KG1 (cell line): ENCODE measurements at regions not wholly inside any gene's neighbourhood (a gene's known extent, or its start where the extent isn't known, plus 50 kb on each side); places are given as distances from the start of the nearest gene placed in this dataset.
A peak's percentile ranks its signal among the peaks of the same experiment; 100 is the strongest.
"Not testable (repeated sequence)": the region's sequence is repeated elsewhere in the genome, so short reads cannot be mapped to it uniquely, and the experiment has no call there.

Experiments
- DNase-seq: peaks from one replicate; lab custom pipeline; 2025; lab: John Stamatoyannopoulos, UW

- not testable (repeated sequence) for DNase-seq
Measured at GRCh38 chr9:102385620-102386019, 609.5 kb upstream of the CYLC2 start.

DNA sequence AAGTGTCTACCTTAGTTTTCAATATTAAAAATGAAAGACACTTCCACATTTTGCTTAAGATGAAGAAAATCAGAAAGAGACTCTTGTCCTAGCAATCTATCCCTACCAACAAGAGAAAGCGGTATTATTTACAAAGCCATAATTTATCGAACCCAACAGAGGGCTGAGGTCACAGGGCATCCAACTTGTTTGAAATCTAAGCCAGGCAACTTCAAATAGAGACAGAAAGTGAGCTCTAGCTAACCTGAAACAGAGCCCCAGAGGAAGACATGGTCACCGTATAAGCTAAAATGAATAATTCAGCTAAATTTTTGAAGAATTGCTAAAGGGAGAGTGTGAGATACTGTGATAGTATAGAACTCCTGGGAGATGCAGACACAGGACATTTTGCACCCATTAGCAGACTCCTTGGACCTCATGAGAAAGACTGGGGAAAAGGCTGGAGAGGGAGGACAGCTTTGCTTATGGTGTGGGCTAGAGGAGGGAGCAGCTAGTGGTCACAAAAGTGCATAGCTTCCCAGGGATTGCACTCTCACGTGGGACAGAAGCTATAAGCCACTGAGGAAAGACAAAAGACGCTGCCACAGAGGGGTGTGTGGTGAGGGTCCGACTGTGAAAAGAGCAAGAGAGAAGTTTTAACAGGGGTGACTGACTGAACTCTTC is 624.2 kb upstream of the GRIN3A start:
- DNase-seq, result no peak

GRCh38 chr9:102360846-102361245 is 622.4 kb upstream of the GRIN3A start:
- DNase-seq, result no peak

GRCh38 chr9:102355982-102356381 is 617.5 kb upstream of the GRIN3A start:
- DNase-seq, result no peak

DNA sequence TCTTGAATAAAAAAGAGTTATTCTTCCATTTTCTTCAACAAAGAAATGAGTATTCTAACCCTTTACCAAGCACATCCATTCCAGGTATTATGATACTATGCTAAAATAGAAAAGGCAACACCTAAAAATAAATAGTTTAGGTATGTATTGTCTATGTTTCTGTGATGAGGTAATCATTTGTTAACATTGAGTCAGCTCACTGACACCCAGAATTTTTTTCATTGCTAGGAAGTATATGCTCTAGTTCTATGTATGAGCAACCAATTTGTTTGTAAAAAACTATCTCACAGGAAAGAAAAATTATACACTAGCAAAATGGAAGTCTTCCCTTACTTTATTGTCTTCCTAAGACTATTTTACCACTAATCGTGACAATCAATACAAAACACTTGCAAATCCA is 615.6 kb upstream of the GRIN3A start:
- no peak for DNase-seq

DNA sequence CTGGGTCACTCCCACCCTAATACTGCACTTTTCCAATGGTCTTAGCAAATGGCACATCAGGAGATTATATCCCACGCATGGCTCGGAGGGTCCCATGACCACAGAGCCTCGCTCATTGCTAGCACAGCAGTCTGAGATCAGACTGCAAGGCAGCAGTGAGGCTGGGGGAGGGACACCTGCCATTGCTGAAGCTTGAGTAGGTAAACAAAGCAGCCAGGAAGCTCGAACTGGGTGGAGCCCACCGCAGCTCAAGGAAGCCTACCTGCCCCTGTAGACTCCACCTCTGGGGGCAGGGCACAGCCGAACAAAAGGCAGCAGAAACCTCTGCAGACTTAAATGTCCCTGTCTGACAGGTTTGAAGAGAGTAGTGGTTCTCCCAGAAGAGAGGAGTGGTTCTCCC is 599.0 kb upstream of the GRIN3A start:
- not testable (repeated sequence) for DNase-seq

DNA sequence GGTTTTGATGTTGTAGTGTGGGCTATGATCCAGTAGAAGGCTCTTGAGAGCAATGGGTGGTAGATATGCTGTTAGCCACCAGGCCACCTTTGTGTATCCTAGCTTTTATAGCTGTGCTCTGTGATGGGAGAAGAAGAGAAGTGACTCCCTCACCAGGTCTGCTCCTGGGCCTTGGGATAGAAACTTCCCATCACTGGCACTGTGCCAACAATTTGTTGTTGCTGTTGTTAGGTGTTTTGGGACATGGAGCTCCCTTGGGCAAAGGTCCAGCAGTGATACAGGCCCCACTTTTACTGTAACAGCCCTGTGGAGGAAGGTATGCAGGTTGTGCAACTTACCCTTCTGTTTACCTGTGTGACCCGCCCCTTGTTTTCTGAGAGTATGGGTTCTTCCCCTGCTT is 570.9 kb upstream of the GRIN3A start:
- DNase-seq, result no peak

- DNase-seq, result no peak
Measured at GRCh38 chr9:102295188-102295587, 556.7 kb upstream of the GRIN3A start.

DNA sequence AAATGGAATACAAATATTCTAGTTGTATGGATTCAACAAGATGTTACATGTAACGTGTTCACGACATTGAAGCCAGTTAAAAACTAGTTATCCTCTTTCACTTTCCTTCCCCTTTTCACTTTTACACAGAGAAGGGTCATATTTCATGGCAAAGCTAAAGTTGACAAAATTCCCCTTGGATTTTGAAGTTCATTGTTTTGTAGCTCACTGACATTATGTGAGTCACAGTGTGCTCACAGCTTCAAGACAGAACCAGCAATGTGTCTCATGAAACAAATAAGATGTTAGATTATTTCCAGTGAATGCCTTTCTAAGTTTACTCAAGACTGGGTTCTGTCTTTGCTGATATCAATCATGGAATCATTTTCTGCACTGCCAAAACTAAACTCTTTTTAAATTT is 535.5 kb upstream of the GRIN3A start:
- no peak for DNase-seq

- DNase-seq, result no peak
Measured at GRCh38 chr9:102253099-102253498, 514.7 kb upstream of the GRIN3A start.

DNA sequence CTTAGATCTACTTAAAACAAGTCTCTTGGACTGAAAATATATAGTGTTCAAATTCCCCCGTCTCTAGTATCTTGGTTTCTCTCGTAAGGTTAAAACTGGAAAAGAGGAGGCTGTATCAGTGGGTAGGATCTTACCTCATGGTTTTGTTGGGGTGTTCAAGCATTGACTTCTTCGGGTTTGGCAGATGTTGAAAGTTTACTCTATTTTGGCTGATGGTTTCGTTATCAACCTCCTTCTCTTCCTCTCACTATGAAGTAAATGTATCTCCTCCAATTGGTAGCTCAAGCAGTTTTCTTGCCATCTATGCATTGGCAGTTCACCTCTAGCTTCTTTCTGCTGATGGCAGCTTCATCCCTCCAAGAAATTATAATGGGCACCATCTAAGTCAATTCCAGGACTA is 506.5 kb upstream of the GRIN3A start:
- no peak for DNase-seq

DNA sequence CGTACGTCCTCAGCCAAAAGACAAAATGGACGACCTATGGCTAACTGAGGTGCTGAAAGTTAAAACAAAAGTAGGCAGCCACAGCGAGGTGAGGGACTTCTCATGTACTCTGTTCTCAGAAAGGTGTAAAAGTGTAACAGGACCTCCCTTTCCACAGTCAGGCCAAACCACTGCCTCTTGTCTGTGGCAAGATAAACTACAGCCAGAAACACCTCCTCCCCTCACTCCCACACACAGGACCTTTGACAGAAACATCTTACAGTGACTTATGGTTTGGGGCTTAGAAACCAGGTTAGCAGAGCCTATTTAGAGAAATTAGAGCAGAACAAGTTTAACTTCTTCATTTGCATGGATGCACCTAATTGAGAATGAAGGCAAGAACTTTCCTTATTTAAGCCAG is 499.1 kb upstream of the GRIN3A start:
- DNase-seq, result peak; percentile 13

DNA sequence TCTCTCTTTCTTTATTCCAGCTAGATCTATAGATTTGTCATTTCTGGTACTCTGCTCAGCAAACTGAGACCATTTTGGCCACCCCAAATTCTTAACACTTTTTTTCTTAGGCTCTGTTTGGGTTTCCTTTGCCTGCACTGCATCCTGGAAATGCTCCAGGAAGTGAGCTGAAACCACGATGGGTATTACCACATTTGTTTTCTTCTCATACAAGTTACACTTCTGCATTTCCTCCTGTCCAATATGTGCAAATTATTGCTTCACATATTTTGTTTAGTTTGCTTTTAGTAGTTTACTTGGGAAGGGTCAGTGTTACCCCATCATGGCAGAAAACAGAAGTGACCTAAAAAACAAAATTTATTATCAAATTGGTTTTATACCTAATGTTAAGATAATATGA is 498.6 kb upstream of the GRIN3A start:
- peak; percentile 9 for DNase-seq

- DNase-seq, result not testable (repeated sequence)
Measured at GRCh38 chr9:102227416-102227815, 489.0 kb upstream of the GRIN3A start.

GRCh38 chr9:102225841-102226441 is 487.5 kb upstream of the GRIN3A start:
- no peak for DNase-seq

GRCh38 chr9:102223320-102224136 is 485.1 kb upstream of the GRIN3A start:
- not testable (repeated sequence) for DNase-seq

GRCh38 chr9:102209176-102209575 is 470.7 kb upstream of the GRIN3A start:
- DNase-seq, result no peak

- no peak for DNase-seq
Measured at GRCh38 chr9:102206432-102206831, 468.0 kb upstream of the GRIN3A start.

DNA sequence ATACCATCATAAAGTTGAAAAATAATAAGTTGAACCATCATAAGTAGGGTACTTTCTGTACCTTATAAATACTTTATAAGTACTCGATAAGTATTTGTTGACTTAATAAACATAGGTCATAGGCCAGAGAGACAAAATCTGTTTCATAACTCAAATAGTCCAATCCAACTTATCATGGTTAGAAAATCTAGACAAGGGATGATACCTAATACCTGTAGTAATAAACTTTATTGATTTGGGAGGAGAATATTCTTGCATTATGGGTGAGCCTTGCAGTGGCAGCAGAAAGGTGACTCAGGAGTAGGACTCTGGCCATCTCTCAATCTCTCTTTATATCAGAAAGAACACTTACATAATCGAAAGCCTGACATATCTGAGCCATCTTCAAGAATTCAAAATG is 466.8 kb upstream of the GRIN3A start:
- no peak for DNase-seq

GRCh38 chr9:102202126-102202525 is 463.7 kb upstream of the GRIN3A start:
- DNase-seq, result no peak

DNA sequence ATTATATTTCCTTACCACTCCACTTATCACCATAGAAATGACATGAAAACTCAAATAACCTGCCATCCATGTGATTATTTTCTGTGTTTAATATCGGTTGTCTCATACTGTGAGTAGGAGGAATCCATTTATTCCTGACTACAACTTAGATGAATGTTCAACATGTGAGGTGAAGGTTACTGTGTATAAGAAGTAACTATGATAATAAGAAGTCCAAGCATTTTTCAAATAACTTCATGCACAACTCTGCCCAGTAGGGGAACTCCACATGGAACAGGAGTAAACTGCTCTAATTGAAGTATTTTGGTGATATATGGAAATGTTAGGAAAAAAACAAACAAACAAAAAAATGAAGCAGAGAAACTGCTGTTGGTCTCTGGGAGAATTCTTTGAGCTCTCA is 447.5 kb upstream of the GRIN3A start:
- no peak for DNase-seq

GRCh38 chr9:102185371-102185770 is 446.9 kb upstream of the GRIN3A start:
- DNase-seq, result no peak

DNA sequence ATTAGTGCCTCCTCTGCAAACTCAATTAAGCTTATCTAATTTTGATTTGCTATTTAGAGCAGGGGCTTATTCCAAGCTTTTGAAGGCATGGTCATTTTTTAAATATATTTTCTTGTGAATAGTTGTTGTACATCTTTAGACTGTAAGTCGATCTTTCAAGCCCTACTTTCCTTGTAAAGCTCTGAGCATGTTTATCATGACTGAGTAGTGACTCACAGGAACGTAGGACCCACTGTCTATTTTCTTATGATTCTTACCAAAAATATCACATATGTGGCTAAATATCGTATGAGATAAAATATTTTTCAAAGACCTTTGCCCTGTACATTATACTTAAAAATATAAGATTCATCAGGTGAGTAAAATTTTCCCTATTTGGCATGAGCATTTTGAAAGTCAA is 440.4 kb upstream of the GRIN3A start:
- no peak for DNase-seq
